ENCODE measurements at regions not wholly inside any gene's neighbourhood (a gene's known extent, or its start where the extent isn't known, plus 50 kb on each side); places are given as distances from the start of the nearest gene placed in this dataset.

- DNase-seq (ENCODE audit: low read depth in 2 of 2): no peak
Measured at GRCh38 chr18:61756244-61756643, 136.6 kb downstream of the RNF152 start.

DNA sequence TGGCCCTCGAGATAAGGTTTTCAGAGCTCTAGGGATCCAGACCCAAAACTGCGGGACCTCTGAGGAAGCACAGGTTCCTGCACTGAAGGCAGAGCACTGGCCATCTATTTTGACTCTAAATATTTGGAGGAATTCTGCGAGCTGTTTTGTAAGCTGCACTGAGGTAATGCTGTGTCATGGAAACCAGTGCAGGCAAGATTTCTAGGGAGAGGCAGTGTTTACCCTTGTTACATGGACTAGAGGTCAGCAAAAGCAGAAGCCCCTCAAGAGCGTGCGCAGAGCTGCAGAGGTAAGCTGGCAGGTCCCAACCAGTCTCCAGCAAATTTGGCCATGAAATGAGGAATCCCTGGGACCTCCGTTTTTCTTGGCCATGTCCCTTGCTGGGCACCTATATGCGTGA lies 137.3 kb downstream of the RNF152 start:
- DNase-seq (ENCODE audit: low read depth in 2 of 2): peak in 1 of 2 donors; percentile 58

DNA sequence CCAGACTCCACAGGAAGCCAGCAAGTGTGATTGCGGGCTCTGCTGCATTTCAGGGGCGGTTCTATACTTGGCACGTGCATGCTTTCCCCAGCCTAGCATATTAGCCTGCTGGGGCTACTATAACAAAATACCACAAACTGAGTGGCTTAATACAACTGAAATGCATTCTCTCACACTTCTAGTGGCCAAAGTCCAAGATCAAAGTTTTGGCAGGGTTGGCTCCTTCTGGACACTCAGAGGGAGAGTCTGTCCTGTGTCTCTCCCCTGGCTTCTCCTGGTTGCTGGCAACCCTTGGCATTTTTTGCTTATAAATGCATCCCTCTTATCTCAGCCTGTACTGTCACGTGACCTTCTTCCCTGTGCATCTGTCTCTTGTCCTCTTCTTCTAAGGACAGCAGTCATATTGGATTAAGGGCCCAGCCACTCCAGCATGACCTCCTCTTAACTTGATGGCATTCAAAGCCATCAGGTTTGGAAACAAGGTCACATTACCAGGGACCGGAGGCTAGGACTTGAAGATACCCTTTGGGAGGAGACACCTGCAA lies 138.7 kb downstream of the RNF152 start:
- no peak for DNase-seq (ENCODE audit: low read depth in 2 of 2)

- DNase-seq (ENCODE audit: low read depth in 2 of 2): peak in 1 of 2 donors; percentile 6
Measured at GRCh38 chr18:61753373-61753772, 139.4 kb downstream of the RNF152 start.

DNA sequence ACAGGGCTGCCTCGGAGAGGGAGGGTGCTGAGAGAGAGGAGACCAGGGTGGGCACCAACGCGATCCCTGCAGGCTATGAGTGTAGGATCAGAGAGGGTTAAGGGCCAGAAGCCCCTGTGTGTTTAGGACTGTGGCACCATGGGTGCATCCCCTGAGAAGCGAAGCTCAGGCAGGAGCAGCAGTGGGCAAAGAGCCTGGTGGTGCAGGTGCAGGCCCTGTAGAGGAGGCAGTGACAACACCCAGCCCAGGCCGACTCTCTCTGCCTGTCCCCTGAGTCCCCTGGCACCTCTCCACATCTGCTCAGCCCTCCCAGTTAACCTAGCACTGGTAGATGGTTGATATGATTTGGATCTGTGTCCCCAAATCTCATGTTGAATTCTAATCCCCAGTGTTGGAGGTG lies 139.8 kb downstream of the RNF152 start:
- DNase-seq (ENCODE audit: low read depth in 2 of 2): no peak

GRCh38 chr18:61750840-61751668 lies 141.8 kb downstream of the RNF152 start:
- DNase-seq (ENCODE audit: low read depth in 2 of 2): no peak

DNA sequence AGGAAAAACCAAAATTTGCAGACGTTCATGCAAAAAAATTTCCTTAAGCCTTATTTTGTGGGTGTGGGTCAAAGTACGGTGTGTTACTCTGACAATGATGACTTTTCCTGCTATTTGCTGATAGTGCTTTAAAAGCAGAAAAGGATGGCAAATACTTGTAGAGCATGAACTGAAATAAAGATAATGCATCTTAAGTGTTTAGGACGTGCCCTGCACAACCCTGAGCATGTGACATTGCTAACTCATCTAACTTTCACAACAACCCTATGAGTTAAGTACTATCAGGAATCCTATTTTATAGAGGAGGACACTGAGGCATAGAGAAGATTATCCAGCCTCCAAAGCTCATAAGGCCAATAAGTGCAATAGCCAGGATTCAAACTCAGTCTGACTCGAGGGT lies 143.3 kb downstream of the RNF152 start:
- no peak for DNase-seq (ENCODE audit: low read depth in 2 of 2)

DNA sequence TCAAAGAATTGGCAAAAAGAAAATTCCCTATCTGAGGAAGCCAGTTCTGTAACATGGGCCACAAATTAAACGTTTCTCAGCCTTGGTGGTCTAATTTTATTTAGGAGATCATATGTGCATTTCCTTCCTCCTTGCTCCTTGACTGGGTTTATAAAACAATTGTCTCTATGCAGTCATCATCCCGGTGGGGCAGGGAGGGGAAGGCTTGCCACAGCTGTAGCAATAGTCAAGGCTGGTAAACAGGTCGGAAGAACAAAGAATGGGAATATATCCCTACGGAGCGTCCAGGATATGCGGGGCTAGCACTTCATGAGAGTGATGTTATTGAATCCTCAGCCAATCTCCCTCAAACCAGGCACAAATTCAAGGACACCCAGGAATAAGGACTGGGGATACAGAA lies 143.8 kb downstream of the RNF152 start:
- DNase-seq (ENCODE audit: low read depth in 2 of 2): peak; percentile 67 to 88

- DNase-seq (ENCODE audit: low read depth in 2 of 2): peak; percentile 85 to 95
Measured at GRCh38 chr18:61748004-61748403, 144.8 kb downstream of the RNF152 start.

GRCh38 chr18:61743775-61744531 lies 148.9 kb downstream of the RNF152 start:
- no peak for DNase-seq (ENCODE audit: low read depth in 2 of 2)

GRCh38 chr18:61742565-61743429 lies 150.0 kb downstream of the RNF152 start:
- no peak for DNase-seq (ENCODE audit: low read depth in 2 of 2)

GRCh38 chr18:61741881-61742454 lies 150.8 kb downstream of the RNF152 start:
- DNase-seq (ENCODE audit: low read depth in 2 of 2): no peak

- peak; percentile 66 to 95 for DNase-seq (ENCODE audit: low read depth in 2 of 2)
Measured at GRCh38 chr18:61738488-61738887, 154.3 kb downstream of the RNF152 start.

GRCh38 chr18:61738042-61738441 lies 154.8 kb downstream of the RNF152 start:
- DNase-seq (ENCODE audit: low read depth in 2 of 2): peak in 1 of 2 donors; percentile 34

GRCh38 chr18:61736133-61736532 lies 156.7 kb downstream of the RNF152 start:
- no peak for DNase-seq (ENCODE audit: low read depth in 2 of 2)

DNA sequence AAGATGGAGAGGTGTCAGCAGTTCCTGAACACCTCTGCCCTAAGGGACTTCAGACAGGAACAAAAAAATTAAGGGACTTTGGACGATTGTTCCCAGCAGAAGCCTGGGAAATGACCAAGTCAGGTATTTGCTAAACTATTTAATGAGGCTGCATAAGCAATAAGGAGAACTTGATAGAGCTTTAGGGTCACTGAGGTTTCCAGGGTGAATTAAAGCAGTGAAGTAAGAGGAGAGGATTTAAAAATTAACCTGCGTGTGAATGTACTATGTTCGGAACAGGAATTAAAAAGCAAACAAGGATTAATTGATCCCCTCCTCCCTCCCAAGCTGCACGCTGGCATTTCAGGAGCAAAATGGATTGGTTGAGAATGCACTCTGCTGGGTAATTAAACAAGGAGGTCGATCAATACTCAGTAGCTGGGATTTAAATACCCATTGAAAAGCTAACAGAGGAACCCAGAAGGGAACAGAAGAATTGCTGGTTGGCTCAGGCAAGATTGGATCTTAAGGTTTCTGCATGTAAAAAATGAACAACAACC lies 157.2 kb downstream of the RNF152 start:
- no peak for DNase-seq (ENCODE audit: low read depth in 2 of 2)

GRCh38 chr18:61734396-61734795 lies 158.4 kb downstream of the RNF152 start:
- DNase-seq (ENCODE audit: low read depth in 2 of 2): no peak

GRCh38 chr18:61732854-61733253 lies 160.0 kb downstream of the RNF152 start:
- peak in 1 of 2 donors; percentile 25 for DNase-seq (ENCODE audit: low read depth in 2 of 2)

GRCh38 chr18:61731693-61732376 lies 161.0 kb downstream of the RNF152 start:
- no peak for DNase-seq (ENCODE audit: low read depth in 2 of 2)

GRCh38 chr18:61731178-61731577 lies 161.6 kb downstream of the RNF152 start:
- no peak for DNase-seq (ENCODE audit: low read depth in 2 of 2)

Data from lung microvascular endothelial cell (primary cell).